ENCODE measurements at regions not wholly inside any gene's neighbourhood (a gene's known extent, or its start where the extent isn't known, plus 50 kb on each side); places are given as distances from the start of the nearest gene placed in this dataset.

GRCh38 chr10:83954193-83954799 is 185.0 kb upstream of the GHITM start:
- Histone ChIP-seq H3K27me3 (no peaks in the 10 kb centered on the region), H3K4me3 (no peak overlapping the region), H3K27ac (no peak overlapping the region), H3K9me3 (no peaks in the 10 kb centered on the region), H3K36me3 (no peaks in the 10 kb centered on the region), H3K4me1 (no peaks in the 10 kb centered on the region)
- DNase-seq (ENCODE audit: low spot score in 2 of 2) = no peak
- intact Hi-C loops (cut with DNase I) = no loop called here
- TF ChIP-seq CTCF (IDR thresholded peaks at IDR 0.05) = no peak

DNA sequence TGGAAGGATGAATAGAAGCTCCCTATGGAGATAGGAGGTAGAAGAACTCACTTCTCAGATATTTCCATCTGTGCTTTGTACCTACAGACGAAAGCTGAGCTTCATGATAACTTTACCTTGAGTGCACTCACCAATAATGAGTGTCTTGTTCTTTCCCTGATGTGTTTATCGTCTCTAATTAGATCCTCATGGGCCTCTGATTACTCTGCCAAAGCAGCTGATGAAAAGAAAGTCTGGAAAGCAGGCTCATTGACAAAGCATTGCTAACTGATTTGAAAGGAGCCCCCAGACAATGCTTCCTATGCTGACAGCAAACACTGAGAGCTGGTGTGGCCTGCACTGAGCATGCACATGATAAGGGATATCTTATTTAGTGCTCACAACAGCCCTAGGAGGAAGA is 183.9 kb upstream of the GHITM start:
- Histone ChIP-seq H3K9me3 (no peaks in the 10 kb centered on the region), H3K4me3 (no peak overlapping the region), H3K36me3 (no peaks in the 10 kb centered on the region), H3K27me3 (no peaks in the 10 kb centered on the region), H3K4me1 (no peaks in the 10 kb centered on the region), H3K27ac (no peak overlapping the region)
- no peak for DNase-seq (ENCODE audit: low spot score in 2 of 2)
- intact Hi-C loops (cut with DNase I) = no loop called here
- no peak for TF ChIP-seq CTCF (IDR thresholded peaks at IDR 0.05)

- H3K27me3 ChIP-seq = no peaks in the 10 kb centered on the region
- no peaks in the 10 kb centered on the region for H3K9me3 ChIP-seq
- no peak overlapping the region for H3K27ac ChIP-seq
- no peak for DNase-seq (ENCODE audit: low spot score in 2 of 2)
- no peaks in the 10 kb centered on the region for H3K4me1 ChIP-seq
- H3K4me3 ChIP-seq = no peak overlapping the region
- TF ChIP-seq CTCF (IDR thresholded peaks at IDR 0.05) = no peak
- H3K36me3 ChIP-seq = no peaks in the 10 kb centered on the region
- intact Hi-C loops (cut with DNase I) = no loop called here
These were observed 182.0 kb upstream of the GHITM start for GRCh38 chr10:83957168-83957947.

GRCh38 chr10:83959328-83959727 is 180.0 kb upstream of the GHITM start:
- intact Hi-C loops (cut with DNase I) = no loop called here
- no peak for TF ChIP-seq CTCF (IDR thresholded peaks at IDR 0.05)
- DNase-seq (ENCODE audit: low spot score in 2 of 2) = no peak
- Histone ChIP-seq H3K27ac (no peak overlapping the region), H3K27me3 (no peaks in the 10 kb centered on the region), H3K36me3 (no peaks in the 10 kb centered on the region), H3K9me3 (no peaks in the 10 kb centered on the region), H3K4me1 (no peaks in the 10 kb centered on the region), H3K4me3 (no peak overlapping the region)

DNA sequence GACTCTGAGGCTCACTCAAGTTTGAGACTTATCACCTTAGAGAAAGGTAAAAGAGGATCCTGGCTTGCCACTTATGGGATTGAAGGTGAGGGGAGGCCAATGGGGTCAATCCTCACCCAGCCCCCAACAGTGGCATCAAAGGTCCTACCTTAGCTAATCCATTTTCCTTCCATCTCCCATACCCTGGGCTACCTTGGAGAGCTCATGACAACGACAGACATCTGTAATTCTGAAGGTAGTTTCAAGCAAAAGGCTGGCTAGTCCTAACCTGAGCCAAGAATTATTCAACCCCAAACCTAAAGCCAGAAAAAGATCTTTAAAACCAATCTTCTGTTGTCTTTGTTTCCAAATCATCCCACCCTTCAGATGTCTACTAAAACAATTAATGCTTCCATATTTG is 179.2 kb upstream of the GHITM start:
- TF ChIP-seq CTCF (IDR thresholded peaks at IDR 0.05) = no peak
- H3K4me3 ChIP-seq = no peak overlapping the region
- no peaks in the 10 kb centered on the region for H3K4me1 ChIP-seq
- intact Hi-C loops (cut with DNase I) = no loop called here
- DNase-seq (ENCODE audit: low spot score in 2 of 2) = no peak
- H3K9me3 ChIP-seq = no peaks in the 10 kb centered on the region
- H3K27ac ChIP-seq = no peak overlapping the region
- H3K27me3 ChIP-seq = no peaks in the 10 kb centered on the region
- no peaks in the 10 kb centered on the region for H3K36me3 ChIP-seq

Data from ascending aorta (tissue), 2 donors.